Activated T-helper 17 cell treated with anti-CD3 and anti-CD28 coated beads, Interleukin-2, amount 50 U/mL, for 72 hours (primary cell): ENCODE measurements at regions not wholly inside any gene's neighbourhood (a gene's known extent, or its start where the extent isn't known, plus 50 kb on each side); places are given as distances from the start of the nearest gene placed in this dataset.

ENCODE experiments used
- ATAC-seq: fragments of 150-1000 bp; cut with Tn5 transposase; replicated peaks from 2 replicates; pipeline ENCODE4 v1.10.0; 2021; ENCODE audit warnings: mild to moderate bottlenecking, moderate library complexity
- H3K27ac Mint-ChIP-seq: one replicate; pipeline ENCODE4 v1.8.0; 2022; ENCODE audit warnings: mixed read lengths
- H3K27me3 Mint-ChIP-seq: one replicate; pipeline ENCODE4 v1.8.0; 2022; ENCODE audit warnings: mixed read lengths
- H3K36me3 Mint-ChIP-seq: one replicate; pipeline ENCODE4 v1.8.0; 2022; ENCODE audit warnings: low read depth, mild to moderate bottlenecking, mixed read lengths
- H3K4me1 Mint-ChIP-seq: one replicate; pipeline ENCODE4 v1.8.0; 2022; ENCODE audit warnings: mixed read lengths
- H3K4me3 Mint-ChIP-seq: one replicate; pipeline ENCODE4 v1.8.0; 2022; ENCODE audit warnings: mild to moderate bottlenecking, mixed read lengths
- H3K9me3 Mint-ChIP-seq: one replicate; pipeline ENCODE4 v1.8.0; 2022; ENCODE audit warnings: mixed read lengths

DNA sequence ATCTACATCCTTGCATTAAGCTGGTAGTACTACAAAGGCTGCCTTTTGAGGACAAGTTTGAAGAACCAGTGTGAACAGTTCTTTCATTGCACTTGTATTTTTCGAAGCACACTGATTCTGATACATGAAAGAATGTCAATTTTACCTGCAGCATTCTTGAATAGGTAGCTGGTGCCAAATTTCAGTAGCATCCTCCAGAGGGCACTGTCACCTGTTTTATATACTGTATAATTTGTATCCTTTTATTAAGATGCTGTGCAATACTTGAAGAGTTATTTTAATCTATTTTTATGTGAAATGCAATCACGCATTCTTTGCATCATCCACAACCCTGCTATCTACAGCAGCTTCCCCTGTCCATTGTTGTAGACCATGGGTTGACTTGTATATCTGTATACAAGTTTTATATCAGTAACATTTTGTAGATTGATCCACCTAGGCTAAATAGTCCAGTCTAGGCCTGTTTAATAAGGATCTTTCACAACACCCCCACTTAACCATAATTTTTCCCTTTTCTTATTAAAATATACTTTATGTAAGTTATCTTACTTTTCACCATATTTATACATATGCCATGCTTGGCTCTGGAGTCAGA is 325.7 kb downstream of the PCDH7 start:
- H3K9me3 Mint-ChIP-seq = peaks cover 7% of the 10 kb centered on the region
- H3K36me3 Mint-ChIP-seq = no peaks in the 10 kb centered on the region
- no peak overlapping the region for H3K4me3 Mint-ChIP-seq
- H3K27me3 Mint-ChIP-seq = no peaks in the 10 kb centered on the region
- no peak overlapping the region for H3K27ac Mint-ChIP-seq
- H3K4me1 Mint-ChIP-seq = no peaks in the 10 kb centered on the region
- no peak for ATAC-seq

DNA sequence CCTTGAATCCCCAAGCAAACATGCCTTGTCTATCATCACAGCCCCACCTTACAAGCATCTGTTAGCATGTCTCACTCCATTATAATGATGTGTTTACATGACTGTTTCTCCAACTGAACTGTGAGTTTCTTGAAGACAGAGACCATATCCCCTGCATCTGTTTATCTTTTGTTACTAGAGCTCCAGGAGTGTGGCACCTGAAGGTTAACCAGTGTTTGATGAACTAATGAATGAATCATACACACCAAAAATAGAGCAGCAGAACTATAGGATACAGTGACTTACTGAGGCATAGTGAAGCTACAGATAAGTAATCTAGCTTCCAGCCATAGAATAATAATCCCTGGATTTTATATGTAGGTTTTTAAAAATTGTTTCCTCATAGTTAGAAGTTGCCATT is 331.0 kb downstream of the PCDH7 start:
- H3K36me3 Mint-ChIP-seq = no peaks in the 10 kb centered on the region
- H3K4me1 Mint-ChIP-seq = no peaks in the 10 kb centered on the region
- H3K4me3 Mint-ChIP-seq = no peak overlapping the region
- no peak overlapping the region for H3K27ac Mint-ChIP-seq
- H3K9me3 Mint-ChIP-seq = peaks cover 5% of the 10 kb centered on the region
- H3K27me3 Mint-ChIP-seq = no peaks in the 10 kb centered on the region
- no peak for ATAC-seq

DNA sequence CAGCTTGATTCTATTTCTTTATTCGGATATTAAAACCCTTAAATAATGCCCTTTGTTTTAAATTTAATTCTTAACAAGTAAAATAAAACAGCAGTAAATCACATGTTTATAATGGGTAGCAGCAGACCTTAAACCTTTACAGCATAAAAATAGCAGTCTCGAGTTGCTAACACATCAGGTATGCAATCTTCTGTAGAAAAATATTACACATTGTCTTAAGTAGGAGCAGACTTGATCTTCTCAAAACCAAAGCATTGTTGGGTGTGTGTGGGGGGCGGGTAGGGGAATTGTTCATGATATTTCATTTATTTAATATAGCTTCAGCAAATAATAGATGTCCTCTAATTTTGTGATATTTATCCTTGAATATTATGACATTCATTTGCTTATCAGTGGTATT is 331.4 kb downstream of the PCDH7 start:
- H3K9me3 Mint-ChIP-seq = peaks cover 9% of the 10 kb centered on the region
- ATAC-seq = no peak
- no peaks in the 10 kb centered on the region for H3K4me1 Mint-ChIP-seq
- no peak overlapping the region for H3K27ac Mint-ChIP-seq
- no peaks in the 10 kb centered on the region for H3K27me3 Mint-ChIP-seq
- no peak overlapping the region for H3K4me3 Mint-ChIP-seq
- no peaks in the 10 kb centered on the region for H3K36me3 Mint-ChIP-seq

DNA sequence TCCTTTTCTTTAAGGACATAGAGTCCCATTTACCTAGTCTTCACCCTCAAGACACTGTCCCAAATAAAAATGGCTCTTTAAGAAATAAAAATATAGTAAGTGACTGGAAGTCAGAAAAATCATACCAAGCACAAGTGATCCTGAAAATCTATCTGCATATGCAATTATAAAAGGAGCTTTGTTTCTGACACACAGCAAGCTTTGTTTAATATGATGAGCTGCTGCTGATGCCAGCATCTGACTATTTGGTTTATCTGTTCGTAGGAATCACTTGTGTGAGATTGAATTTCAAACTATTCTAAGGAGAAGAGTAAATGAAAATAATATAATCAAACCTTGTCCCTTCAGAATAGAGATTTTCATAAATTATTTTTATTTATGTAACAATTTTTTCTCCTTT is 332.4 kb downstream of the PCDH7 start:
- Mint-ChIP-seq H3K27me3 (no peaks in the 10 kb centered on the region), H3K9me3 (peaks cover 5% of the 10 kb centered on the region), H3K36me3 (no peaks in the 10 kb centered on the region), H3K4me3 (no peak overlapping the region), H3K4me1 (no peaks in the 10 kb centered on the region), H3K27ac (no peak overlapping the region)
- ATAC-seq = no peak

DNA sequence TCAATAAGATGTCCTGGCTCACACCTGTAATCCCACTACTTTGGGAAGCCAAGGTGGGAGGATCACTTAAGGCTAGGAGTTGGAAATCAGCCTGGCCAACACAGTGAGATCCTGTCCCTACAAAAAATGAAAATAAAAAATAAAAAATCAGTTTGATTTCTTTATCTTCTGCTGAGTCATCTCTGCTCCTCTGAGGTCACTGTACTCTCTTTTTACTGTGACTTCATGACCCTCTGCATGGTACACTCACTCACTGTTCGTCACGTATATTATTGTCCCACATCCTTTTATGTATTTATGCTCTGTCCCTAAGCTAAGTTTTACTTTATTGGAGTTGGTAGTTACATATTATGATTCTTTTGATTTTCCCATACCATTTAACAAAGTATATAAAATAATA is 333.3 kb downstream of the PCDH7 start:
- ATAC-seq = no peak
- Mint-ChIP-seq H3K27me3 (no peaks in the 10 kb centered on the region), H3K4me3 (no peak overlapping the region), H3K4me1 (no peaks in the 10 kb centered on the region), H3K36me3 (no peaks in the 10 kb centered on the region), H3K27ac (no peak overlapping the region), H3K9me3 (peaks cover 5% of the 10 kb centered on the region)

DNA sequence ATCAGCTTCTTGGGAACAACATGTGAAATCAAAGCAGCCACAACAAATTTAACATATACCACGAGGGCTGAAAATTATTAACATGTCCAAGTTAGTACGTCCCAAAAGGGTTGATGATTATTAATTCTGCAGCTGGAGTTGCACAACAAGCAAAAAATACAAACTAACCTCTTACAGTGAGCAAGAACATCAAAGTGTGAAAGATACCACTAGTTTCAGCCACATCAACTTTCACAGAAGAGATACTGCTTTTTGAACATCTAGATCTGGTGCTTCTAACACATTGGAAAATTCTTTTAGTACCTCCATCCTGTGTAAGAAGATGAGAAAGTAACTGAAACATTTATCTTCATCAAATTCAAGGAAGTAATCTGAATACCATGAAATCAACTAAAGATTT is 334.1 kb downstream of the PCDH7 start:
- no peak overlapping the region for H3K27ac Mint-ChIP-seq
- no peaks in the 10 kb centered on the region for H3K27me3 Mint-ChIP-seq
- no peaks in the 10 kb centered on the region for H3K36me3 Mint-ChIP-seq
- no peak for ATAC-seq
- no peaks in the 10 kb centered on the region for H3K4me1 Mint-ChIP-seq
- peaks cover 5% of the 10 kb centered on the region for H3K9me3 Mint-ChIP-seq
- H3K4me3 Mint-ChIP-seq = no peak overlapping the region

DNA sequence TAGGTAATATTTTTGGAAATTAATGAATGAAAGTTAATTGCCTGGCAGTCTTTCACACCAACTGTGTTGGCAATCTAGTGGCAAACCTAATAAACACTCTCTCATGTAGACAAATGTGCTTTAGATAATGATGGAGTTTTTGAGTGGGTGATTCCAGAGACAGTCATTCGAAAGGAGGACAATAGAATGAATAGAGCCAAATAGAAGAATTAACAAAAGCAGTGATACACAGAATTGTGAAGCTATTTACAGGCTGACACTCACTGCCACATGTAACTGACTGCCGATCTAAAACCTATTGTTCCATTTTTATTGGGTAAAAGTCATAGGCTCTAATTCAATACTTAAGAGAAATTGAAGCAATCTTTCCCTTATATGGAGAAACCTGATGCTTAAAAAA is 338.5 kb downstream of the PCDH7 start:
- H3K27me3 Mint-ChIP-seq = no peaks in the 10 kb centered on the region
- no peaks in the 10 kb centered on the region for H3K36me3 Mint-ChIP-seq
- no peaks in the 10 kb centered on the region for H3K4me1 Mint-ChIP-seq
- ATAC-seq = no peak
- no peak overlapping the region for H3K4me3 Mint-ChIP-seq
- no peak overlapping the region for H3K27ac Mint-ChIP-seq
- peaks cover 5% of the 10 kb centered on the region for H3K9me3 Mint-ChIP-seq

DNA sequence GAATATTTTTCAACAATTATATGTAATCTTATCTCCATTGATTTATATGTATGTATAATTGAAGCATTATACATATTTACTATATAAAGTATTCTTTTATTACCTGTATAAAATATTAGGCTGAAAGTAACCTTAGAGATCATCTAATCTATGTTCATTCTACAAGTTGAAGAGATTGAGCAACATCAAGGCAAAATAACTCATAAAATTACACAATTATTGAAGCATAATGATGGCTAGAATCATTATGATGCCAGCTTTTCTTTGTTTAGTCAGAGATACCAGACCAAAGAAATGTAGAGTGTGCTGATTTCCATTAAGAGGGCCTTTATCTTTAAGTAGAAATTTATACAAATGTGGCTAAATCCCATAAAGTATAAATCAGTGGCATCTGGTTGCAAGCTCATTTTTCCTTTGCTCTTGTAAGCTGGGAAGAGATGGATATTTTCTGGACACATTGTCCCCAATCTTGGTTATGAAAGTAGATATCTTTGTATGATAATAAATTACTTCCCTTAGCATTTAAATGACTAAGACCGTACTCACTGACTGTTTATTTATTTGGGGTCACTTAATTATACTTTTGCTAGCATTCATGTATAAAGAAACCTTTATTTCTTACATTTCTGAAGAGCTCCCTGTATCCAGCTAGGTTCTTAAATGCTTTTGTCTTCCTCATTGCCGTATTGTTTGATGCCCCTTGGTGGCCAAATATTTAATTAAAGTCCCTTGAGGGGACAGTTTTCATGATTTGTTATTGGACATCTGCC is 339.8 kb downstream of the PCDH7 start:
- H3K4me3 Mint-ChIP-seq = no peak overlapping the region
- no peaks in the 10 kb centered on the region for H3K4me1 Mint-ChIP-seq
- no peak for ATAC-seq
- H3K36me3 Mint-ChIP-seq = no peaks in the 10 kb centered on the region
- no peaks in the 10 kb centered on the region for H3K27me3 Mint-ChIP-seq
- H3K9me3 Mint-ChIP-seq = peaks cover 5% of the 10 kb centered on the region
- no peak overlapping the region for H3K27ac Mint-ChIP-seq

DNA sequence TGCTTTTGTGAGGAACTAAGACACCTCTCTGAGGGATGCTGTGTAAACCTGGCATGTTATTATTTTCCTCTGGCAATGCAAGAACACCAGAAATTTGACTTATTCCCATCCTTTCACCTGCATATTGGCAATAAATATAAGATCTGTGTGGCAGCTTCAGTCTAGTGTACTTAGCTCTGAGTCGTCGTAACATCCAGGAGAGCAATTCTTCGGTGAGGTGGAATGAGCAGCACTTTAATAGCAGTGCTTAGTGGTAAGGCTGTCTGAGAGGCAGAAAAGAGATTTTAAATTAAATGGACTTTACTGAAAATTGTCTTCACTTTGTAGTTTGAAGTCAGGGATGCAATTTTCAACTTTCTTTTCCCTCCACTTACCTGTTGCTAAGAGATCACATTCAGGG is 344.9 kb downstream of the PCDH7 start:
- H3K36me3 Mint-ChIP-seq = no peaks in the 10 kb centered on the region
- H3K4me3 Mint-ChIP-seq = no peak overlapping the region
- H3K27me3 Mint-ChIP-seq = no peaks in the 10 kb centered on the region
- H3K4me1 Mint-ChIP-seq = no peaks in the 10 kb centered on the region
- peaks cover 10% of the 10 kb centered on the region for H3K9me3 Mint-ChIP-seq
- no peak for ATAC-seq
- no peak overlapping the region for H3K27ac Mint-ChIP-seq

DNA sequence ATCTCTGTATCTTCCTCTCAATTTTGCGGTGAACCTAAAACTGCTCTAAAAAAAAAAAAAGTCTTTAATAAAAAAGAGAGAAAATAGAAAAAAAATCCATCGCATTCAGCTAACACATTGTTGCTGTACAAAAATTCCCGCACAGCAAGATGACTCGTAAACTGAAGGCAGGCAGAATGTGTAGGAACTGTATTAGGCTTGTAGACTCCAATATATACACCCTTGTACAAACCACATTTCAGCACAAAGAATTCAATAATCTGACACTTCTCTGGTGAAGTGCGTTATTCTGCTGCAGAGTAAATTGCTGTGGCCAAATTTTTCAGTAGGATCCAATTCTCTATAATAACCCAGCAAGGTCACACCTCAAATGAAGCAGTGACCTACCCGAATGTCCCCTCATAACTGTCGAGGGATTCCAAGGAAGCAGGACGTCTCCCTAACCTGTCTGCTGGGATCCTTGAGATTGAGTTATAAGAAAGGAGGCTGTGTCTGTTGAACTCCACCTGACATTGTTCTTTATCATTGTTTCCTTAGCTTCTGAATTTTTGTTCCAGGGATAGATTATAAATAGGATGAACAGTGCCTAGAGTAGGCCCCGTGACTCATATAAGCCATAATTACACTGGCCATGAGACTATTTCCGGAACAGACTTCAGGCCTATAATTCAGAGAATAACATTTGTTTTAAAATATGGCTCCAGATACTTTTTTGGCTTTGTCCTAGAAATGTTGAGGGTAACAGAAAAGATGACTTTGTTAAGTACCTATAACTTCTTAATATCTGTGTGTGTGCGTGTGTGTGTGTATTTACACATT is 348.3 kb downstream of the PCDH7 start:
- no peak for ATAC-seq
- H3K9me3 Mint-ChIP-seq = peaks cover 10% of the 10 kb centered on the region
- no peaks in the 10 kb centered on the region for H3K36me3 Mint-ChIP-seq
- H3K27me3 Mint-ChIP-seq = no peaks in the 10 kb centered on the region
- H3K4me1 Mint-ChIP-seq = no peaks in the 10 kb centered on the region
- H3K27ac Mint-ChIP-seq = no peak overlapping the region
- H3K4me3 Mint-ChIP-seq = no peak overlapping the region

DNA sequence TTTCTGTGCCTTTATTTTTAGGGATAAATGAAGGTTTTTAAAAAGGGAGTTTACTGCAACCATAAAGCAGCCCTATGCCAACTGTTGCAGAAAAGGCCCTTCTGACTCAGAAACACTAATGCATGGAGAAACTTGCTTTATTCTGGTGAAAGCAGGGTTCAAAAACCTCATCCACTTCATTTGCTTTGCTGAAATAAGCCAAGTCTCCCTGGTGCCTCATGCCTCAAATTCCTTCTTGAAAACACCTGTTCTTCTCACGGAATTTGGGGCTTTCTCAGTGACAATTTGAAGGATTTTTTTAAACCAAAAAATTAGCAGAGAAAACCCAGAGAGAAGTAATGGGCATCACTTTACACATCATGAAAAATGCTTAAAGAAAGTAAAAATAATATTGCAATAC is 349.0 kb downstream of the PCDH7 start:
- no peak overlapping the region for H3K27ac Mint-ChIP-seq
- ATAC-seq = no peak

DNA sequence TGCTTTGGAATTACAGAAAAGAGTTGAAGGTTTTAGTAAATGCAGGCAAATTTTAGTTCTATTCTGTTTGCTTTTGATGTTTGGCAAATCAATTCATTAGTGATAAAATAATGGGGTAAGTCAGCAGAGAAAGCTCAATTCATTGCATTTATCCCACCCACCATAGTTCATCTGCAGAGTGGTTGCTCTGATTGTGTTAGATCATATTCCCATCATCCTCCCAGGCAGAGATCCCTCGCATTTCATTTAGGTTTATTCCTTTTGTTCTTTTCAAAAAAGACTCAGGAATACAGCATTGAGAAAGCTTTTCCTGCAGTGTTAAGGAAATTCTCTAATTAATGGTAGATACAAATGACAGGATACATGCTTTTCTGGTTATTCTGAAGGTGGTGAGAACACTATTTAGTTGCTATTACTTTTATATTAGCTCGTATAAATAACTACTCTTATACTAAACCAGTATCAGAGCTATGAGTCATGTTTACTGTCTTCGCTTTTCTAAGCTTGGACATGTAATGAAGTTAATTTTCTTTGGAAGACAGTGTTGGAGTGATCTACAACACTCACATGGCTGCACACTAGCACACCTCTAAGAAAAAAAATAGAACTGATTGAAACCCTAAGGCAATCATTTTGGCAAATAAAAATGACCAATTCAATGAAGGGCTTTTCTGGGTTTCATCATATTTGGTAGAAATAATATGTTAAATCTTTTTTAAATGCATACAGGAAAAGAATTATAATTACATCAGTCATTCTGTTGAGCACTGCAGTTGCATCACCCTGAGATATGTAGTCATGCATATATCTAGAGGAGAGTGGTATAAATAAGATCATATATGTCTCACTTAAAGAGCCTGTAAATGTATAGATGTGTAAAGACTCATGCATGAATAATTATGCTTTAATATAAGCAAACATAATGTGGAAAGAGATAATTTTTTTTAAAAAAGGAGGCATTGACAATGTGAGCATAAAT is 351.6 kb downstream of the PCDH7 start:
- ATAC-seq = no peak
- H3K27me3 Mint-ChIP-seq = no peaks in the 10 kb centered on the region
- H3K4me1 Mint-ChIP-seq = no peaks in the 10 kb centered on the region
- H3K4me3 Mint-ChIP-seq = no peak overlapping the region
- H3K36me3 Mint-ChIP-seq = no peaks in the 10 kb centered on the region
- peaks cover 6% of the 10 kb centered on the region for H3K9me3 Mint-ChIP-seq
- H3K27ac Mint-ChIP-seq = no peak overlapping the region

More for the DNA sequence above, 349.0 kb downstream of the PCDH7 start:
- H3K27me3 Mint-ChIP-seq = no peaks in the 10 kb centered on the region
- no peaks in the 10 kb centered on the region for H3K36me3 Mint-ChIP-seq
- no peak overlapping the region for H3K4me3 Mint-ChIP-seq
- H3K9me3 Mint-ChIP-seq = peaks cover 10% of the 10 kb centered on the region
- no peaks in the 10 kb centered on the region for H3K4me1 Mint-ChIP-seq

DNA sequence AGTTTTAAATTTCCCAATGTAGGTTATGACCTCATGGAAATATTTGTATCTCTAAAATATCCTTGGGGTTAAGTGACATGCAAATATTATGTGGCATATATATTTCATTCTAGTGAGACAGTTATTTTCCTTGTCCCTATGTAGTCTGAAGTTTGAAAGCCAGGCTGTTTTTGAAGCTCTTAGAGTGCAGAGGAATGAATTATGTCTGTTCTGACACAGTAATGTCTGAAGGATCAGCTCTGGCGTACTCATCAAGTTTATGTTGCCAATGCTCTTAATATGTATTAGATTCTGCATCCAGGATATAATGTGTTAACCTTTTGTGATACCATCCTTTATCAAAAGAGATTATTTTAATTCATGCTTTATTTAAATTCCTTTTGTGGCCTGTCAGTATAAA is 355.8 kb downstream of the PCDH7 start:
- no peak overlapping the region for H3K27ac Mint-ChIP-seq
- no peaks in the 10 kb centered on the region for H3K36me3 Mint-ChIP-seq
- peaks cover 8% of the 10 kb centered on the region for H3K9me3 Mint-ChIP-seq
- H3K4me1 Mint-ChIP-seq = no peaks in the 10 kb centered on the region
- no peak for ATAC-seq
- no peaks in the 10 kb centered on the region for H3K27me3 Mint-ChIP-seq
- H3K4me3 Mint-ChIP-seq = no peak overlapping the region

DNA sequence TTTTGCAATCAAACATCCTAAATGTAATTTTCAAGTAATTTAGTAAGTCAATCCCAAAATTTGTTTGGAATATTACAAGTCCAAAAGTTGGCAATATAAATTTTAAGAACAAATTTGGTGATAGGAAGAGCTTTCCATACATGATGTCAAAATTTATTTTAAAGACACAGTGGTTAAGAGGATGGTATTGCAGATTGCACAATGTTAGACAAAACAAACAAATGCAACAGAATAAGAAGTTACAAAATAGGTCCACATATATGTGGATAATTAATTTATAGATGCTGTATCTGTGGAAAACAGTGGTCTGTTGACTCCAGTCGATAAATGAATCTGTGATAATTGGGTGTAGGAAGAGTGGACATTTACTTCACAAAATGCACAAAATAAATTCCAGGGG is 358.5 kb downstream of the PCDH7 start:
- no peaks in the 10 kb centered on the region for H3K4me1 Mint-ChIP-seq
- ATAC-seq = no peak
- no peaks in the 10 kb centered on the region for H3K36me3 Mint-ChIP-seq
- no peak overlapping the region for H3K4me3 Mint-ChIP-seq
- peaks cover 8% of the 10 kb centered on the region for H3K9me3 Mint-ChIP-seq
- no peaks in the 10 kb centered on the region for H3K27me3 Mint-ChIP-seq
- H3K27ac Mint-ChIP-seq = no peak overlapping the region
